ENCODE measurements at regions not wholly inside any gene's neighbourhood (a gene's known extent, or its start where the extent isn't known, plus 50 kb on each side); places are given as distances from the start of the nearest gene placed in this dataset.

GRCh38 chr9:105072476-105072875 lies 144.5 kb upstream of the ABCA1 start:
- TF ChIP-seq POLR2AphosphoS5 (IDR thresholded peaks at IDR 0.05; ENCODE audit: insufficient read depth, low read depth, low read length) = no peak
- TF ChIP-seq, protein P1, sequence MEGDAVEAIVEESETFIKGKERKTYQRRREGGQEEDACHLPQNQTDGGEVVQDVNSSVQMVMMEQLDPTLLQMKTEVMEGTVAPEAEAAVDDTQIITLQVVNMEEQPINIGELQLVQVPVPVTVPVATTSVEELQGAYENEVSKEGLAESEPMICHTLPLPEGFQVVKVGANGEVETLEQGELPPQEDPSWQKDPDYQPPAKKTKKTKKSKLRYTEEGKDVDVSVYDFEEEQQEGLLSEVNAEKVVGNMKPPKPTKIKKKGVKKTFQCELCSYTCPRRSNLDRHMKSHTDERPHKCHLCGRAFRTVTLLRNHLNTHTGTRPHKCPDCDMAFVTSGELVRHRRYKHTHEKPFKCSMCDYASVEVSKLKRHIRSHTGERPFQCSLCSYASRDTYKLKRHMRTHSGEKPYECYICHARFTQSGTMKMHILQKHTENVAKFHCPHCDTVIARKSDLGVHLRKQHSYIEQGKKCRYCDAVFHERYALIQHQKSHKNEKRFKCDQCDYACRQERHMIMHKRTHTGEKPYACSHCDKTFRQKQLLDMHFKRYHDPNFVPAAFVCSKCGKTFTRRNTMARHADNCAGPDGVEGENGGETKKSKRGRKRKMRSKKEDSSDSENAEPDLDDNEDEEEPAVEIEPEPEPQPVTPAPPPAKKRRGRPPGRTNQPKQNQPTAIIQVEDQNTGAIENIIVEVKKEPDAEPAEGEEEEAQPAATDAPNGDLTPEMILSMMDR (IDR thresholded peaks at IDR 0.05; ENCODE audit: extremely low read depth in 1 of 2, insufficient read depth in 1 of 2, low read depth in 1 of 2, low read length in 2 of 2) = no peak

Measured in endothelial cell of umbilical vein (primary cell).